AG09309 (cell line): ENCODE measurements at regions not wholly inside any gene's neighbourhood (a gene's known extent, or its start where the extent isn't known, plus 50 kb on each side); places are given as distances from the start of the nearest gene placed in this dataset.
A peak's percentile ranks its signal among the peaks of the same experiment; 100 is the strongest.

Experiments used
- DNase-seq: peaks from one replicate; pipeline ENCODE4 v3.0.0-alpha.2; 2010; ENCODE audit warnings: low read depth
- H3K4me3 ChIP-seq: 2 replicates; pipeline ENCODE4 v1.5.1; 2011; ENCODE audit warnings: mild to moderate bottlenecking, low read depth, low read length, moderate library complexity; ENCODE audit not compliant: control insufficient read depth
- CTCF ChIP-seq: IDR thresholded peaks from 2 replicates; pipeline ENCODE4 v1.5.1; 2011; ENCODE audit warnings: mild to moderate bottlenecking, low read depth, low read length, inconsistent platforms; ENCODE audit not compliant: insufficient read depth, control insufficient read depth; ENCODE audit errors: missing control alignments

GRCh38 chr3:22713936-22714335 is 489.2 kb upstream of the UBE2E2 start:
- no peak for TF ChIP-seq CTCF
- no peak overlapping the region for H3K4me3 ChIP-seq
- DNase-seq: peak; percentile 40

GRCh38 chr3:22714749-22715148 is 488.4 kb upstream of the UBE2E2 start:
- TF ChIP-seq CTCF: no peak
- H3K4me3 ChIP-seq: no peak overlapping the region
- DNase-seq: no peak

- no peak for DNase-seq
- H3K4me3 ChIP-seq: no peak overlapping the region
- TF ChIP-seq CTCF: no peak
These were observed 482.5 kb upstream of the UBE2E2 start for GRCh38 chr3:22720596-22720995.

GRCh38 chr3:22724420-22724819 is 478.7 kb upstream of the UBE2E2 start:
- TF ChIP-seq CTCF: no peak
- H3K4me3 ChIP-seq: no peak overlapping the region
- DNase-seq: no peak

- TF ChIP-seq CTCF: no peak
- no peak overlapping the region for H3K4me3 ChIP-seq
- no peak for DNase-seq
These were observed 474.7 kb upstream of the UBE2E2 start for GRCh38 chr3:22728406-22728805.

GRCh38 chr3:22729212-22729611 is 473.9 kb upstream of the UBE2E2 start:
- TF ChIP-seq CTCF: no peak
- H3K4me3 ChIP-seq: no peak overlapping the region
- DNase-seq: no peak

GRCh38 chr3:22729981-22730380 is 473.1 kb upstream of the UBE2E2 start:
- TF ChIP-seq CTCF: no peak

More at GRCh38 chr3:22729981-22730380, 473.1 kb upstream of the UBE2E2 start:
- H3K4me3 ChIP-seq: no peak overlapping the region
- no peak for DNase-seq
